T-cell (primary cell): ENCODE measurements at regions not wholly inside any gene's neighbourhood (a gene's known extent, or its start where the extent isn't known, plus 50 kb on each side); places are given as distances from the start of the nearest gene placed in this dataset.
"Not testable (repeated sequence)": the region's sequence is repeated elsewhere in the genome, so short reads cannot be mapped to it uniquely, and the experiment has no call there.

Source experiments
- ATAC-seq, 4 experiments: fragments of 200-7000 bp in 3 of 4; fragments of 150-1000 bp in 1 of 4; cut with Tn5 transposase; replicated peaks in 1 of 4; 1 replicate in 3 of 4; 2 replicates in 1 of 4; pipeline ENCODE4 v1.10.0; 2021; ENCODE audit warnings: moderate library complexity in 3 of 4, mild to moderate bottlenecking in 2 of 4, moderate number of reproducible peaks in 1 of 4
- CTCF ChIA-PET, 2 donors: fragments of 300-600 bp; sonication (Branson Sonifier 250); formaldehyde crosslinking; loops; one replicate each; lab custom pipeline; 2022; ENCODE audit warnings: antibody characterized with exemption in 2 of 2; lab: Charles Lee
- POLR2A ChIA-PET, 2 donors: fragments of 300-600 bp; sonication (Branson Sonifier 250); formaldehyde crosslinking; loops; one replicate each; lab custom pipeline; 2022; ENCODE audit warnings: antibody characterized with exemption in 2 of 2; lab: Charles Lee
- DNase-seq, 35 experiments: peaks; one replicate each; pipeline versions ENCODE4 v3.0.0 to v3.0.0-alpha.2; 2013 to 2023
- H3K27ac ChIP-seq: one replicate; pipeline ENCODE4 v1.5.1; 2013; ENCODE audit warnings: low read length
- H3K27me3 ChIP-seq, 2 experiments: replicated peaks in 1 of 2; 1 replicate in 1 of 2; 2 replicates in 1 of 2; pipeline versions ENCODE4 v1.6.1 to v1.7.0; 2013; ENCODE audit warnings: low read length in 1 of 2, mixed read lengths in 1 of 2; ENCODE audit not compliant: control insufficient read depth in 2 of 2, insufficient read depth in 2 of 2; ENCODE audit errors: extremely low read depth in 1 of 2
- H3K36me3 ChIP-seq, 2 donors: 1 replicate in 1 of 2; 2 replicates in 1 of 2; pipeline versions ENCODE4 v1.6.1 to v1.7.0; 2013; ENCODE audit warnings: low read length in 1 of 2; ENCODE audit not compliant: control insufficient read depth in 2 of 2, insufficient read depth in 1 of 2; ENCODE audit errors: extremely low read depth in 1 of 2
- H3K4me1 ChIP-seq, 2 experiments: 1 replicate in 1 of 2; 2 replicates in 1 of 2; pipeline versions ENCODE4 v1.6.1 to v1.7.0; 2013; ENCODE audit warnings: low read length in 2 of 2, mixed read lengths in 1 of 2; ENCODE audit not compliant: insufficient read depth in 2 of 2, control insufficient read depth in 1 of 2; ENCODE audit errors: extremely low read depth in 1 of 2
- H3K4me3 ChIP-seq, 2 donors: 1 replicate in 1 of 2; 2 replicates in 1 of 2; pipeline versions ENCODE4 v1.5.1 to v1.7.0; 2013; ENCODE audit warnings: mild to moderate bottlenecking in 2 of 2, low read length in 1 of 2, moderate library complexity in 1 of 2; ENCODE audit not compliant: control insufficient read depth in 1 of 2; ENCODE audit errors: extremely low read depth in 1 of 2
- H3K9me3 ChIP-seq: 2 replicates; pipeline ENCODE4 v1.7.0; 2013
- H3K27ac Mint-ChIP-seq, 2 donors: one replicate each; pipeline ENCODE4 v1.8.0; 2020 to 2021; ENCODE audit warnings: mild to moderate bottlenecking in 2 of 2, mixed read lengths in 2 of 2
- H3K27me3 Mint-ChIP-seq, 2 donors: one replicate each; pipeline ENCODE4 v1.8.0; 2021 to 2022; ENCODE audit warnings: mixed read lengths in 2 of 2
- H3K36me3 Mint-ChIP-seq: one replicate; pipeline ENCODE4 v1.8.0; 2021; ENCODE audit warnings: mixed read lengths
- H3K4me1 Mint-ChIP-seq, 3 donors: one replicate each; pipeline ENCODE4 v1.8.0; 2020 to 2022; ENCODE audit warnings: mixed read lengths in 3 of 3, mild to moderate bottlenecking in 1 of 3
- H3K4me3 Mint-ChIP-seq, 3 donors: one replicate each; pipeline ENCODE4 v1.8.0; 2020 to 2022; ENCODE audit warnings: mild to moderate bottlenecking in 3 of 3, mixed read lengths in 3 of 3, moderate library complexity in 3 of 3
- H3K9me3 Mint-ChIP-seq, 3 donors: one replicate each; pipeline ENCODE4 v1.8.0; 2020 to 2022; ENCODE audit warnings: mixed read lengths in 3 of 3
- WGBS: methylation state at CpG from one replicate; pipeline ENCODE4 v1.1.5; 2013; ENCODE audit warnings: missing lambda C conversion rate; ENCODE audit not compliant: insufficient coverage; 5-methylcytosine and 5-hydroxymethylcytosine counted together

DNA sequence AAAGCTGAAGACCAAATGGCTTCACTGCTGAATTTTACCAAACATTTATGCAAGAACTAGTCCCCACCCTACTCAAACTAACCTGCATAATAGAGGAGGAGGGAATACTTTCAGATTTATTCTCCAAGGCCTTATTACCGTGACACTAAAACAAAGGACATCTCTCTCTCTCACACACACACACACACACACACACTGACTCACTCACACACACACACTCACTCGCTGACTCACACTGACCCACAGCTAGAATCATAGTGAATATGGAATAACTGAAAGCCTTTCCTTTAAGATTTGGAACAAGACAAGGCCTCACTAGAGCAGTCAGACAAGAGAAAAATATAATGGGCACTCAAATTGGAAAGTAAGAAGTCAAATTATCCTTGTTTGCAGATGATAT lies 1014.1 kb downstream of the TMTC2 start:
- WGBS, result no CpG with 5 or more reads among the region's 2 CpGs
- H3K4me1 Mint-ChIP-seq, result no peaks in the 10 kb centered on the region
- H3K27ac Mint-ChIP-seq, result no peak overlapping the region
- Histone ChIP-seq H3K9me3 (no peaks in the 10 kb centered on the region), H3K4me1 (no peaks in the 10 kb centered on the region), H3K4me3 (no peak overlapping the region), H3K27me3 (no peaks in the 10 kb centered on the region), H3K27ac (no peak overlapping the region), H3K36me3 (no peaks in the 10 kb centered on the region)
- H3K36me3 Mint-ChIP-seq, result no peaks in the 10 kb centered on the region
- DNase-seq (no peak), ATAC-seq (no peak)
- peaks cover 6 to 16% (median 12%) of the 10 kb centered on the region in 3 donors for H3K9me3 Mint-ChIP-seq
- CTCF ChIA-PET, result no interaction called here
- POLR2A ChIA-PET, result no interaction called here
- H3K27me3 Mint-ChIP-seq, result no peaks in the 10 kb centered on the region
- no peak overlapping the region for H3K4me3 Mint-ChIP-seq

- CTCF ChIA-PET, result interaction anchor here in 1 of 2 donors (0.6 kb wide), 1 partner anchor 15 kb away, joined by 3 read pairs; no protein-coding TSS in a partner anchor
- H3K27me3 Mint-ChIP-seq, H3K27ac ChIP-seq, H3K9me3 ChIP-seq, H3K4me1 ChIP-seq, H3K36me3 ChIP-seq, H3K4me3 ChIP-seq, DNase-seq, H3K27ac Mint-ChIP-seq, ATAC-seq, H3K4me3 Mint-ChIP-seq, H3K36me3 Mint-ChIP-seq, POLR2A ChIA-PET, H3K4me1 Mint-ChIP-seq, H3K27me3 ChIP-seq: not testable (repeated sequence)
- peaks cover 7 to 17% (median 13%) of the 10 kb centered on the region in 3 donors for H3K9me3 Mint-ChIP-seq
- 93% methylated on average over 9 of the region's 13 CpGs for WGBS
Measured at GRCh38 chr12:83696311-83696710, 1009.6 kb downstream of the TMTC2 start.

GRCh38 chr12:83691730-83692129 lies 1005.0 kb downstream of the TMTC2 start:
- Histone ChIP-seq H3K4me3 (no peak overlapping the region), H3K36me3 (no peaks in the 10 kb centered on the region), H3K27me3 (no peaks in the 10 kb centered on the region), H3K27ac (no peak overlapping the region), H3K4me1 (no peaks in the 10 kb centered on the region), H3K9me3 (no peaks in the 10 kb centered on the region)
- ATAC-seq, result no peak
- no peaks in the 10 kb centered on the region for H3K36me3 Mint-ChIP-seq
- ChIA-PET POLR2A (no interaction called here), CTCF (interaction anchor here in 1 of 2 donors (0.7 kb wide), 1 partner anchor 198 kb away, joined by 3 read pairs; no protein-coding TSS in a partner anchor)
- H3K4me3 Mint-ChIP-seq, result no peak overlapping the region
- DNase-seq, result no peak
- peaks cover 2 to 23% (median 10%) of the 10 kb centered on the region in 3 donors for H3K9me3 Mint-ChIP-seq
- H3K27ac Mint-ChIP-seq, result no peak overlapping the region
- H3K27me3 Mint-ChIP-seq, result no peaks in the 10 kb centered on the region
- H3K4me1 Mint-ChIP-seq, result no peaks in the 10 kb centered on the region

DNA sequence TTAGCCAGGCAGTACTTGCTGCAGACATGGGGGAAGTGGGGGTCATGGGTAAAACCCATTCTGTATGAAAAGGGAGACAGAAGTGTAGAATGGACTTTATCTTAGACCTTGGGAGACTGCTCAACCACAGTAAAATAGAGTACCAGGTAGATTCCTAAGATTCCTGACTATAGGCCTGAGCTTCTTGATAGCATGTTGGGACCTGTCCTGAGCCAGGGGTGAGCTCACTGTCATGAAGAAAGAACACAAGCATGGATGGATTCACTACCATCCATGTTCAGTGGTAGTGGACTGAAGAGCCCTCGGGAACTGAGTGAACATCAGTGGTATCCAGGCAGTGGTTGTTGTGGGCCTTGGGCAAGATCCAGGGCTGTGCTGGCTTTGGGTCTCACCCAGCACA lies 1003.8 kb downstream of the TMTC2 start:
- Histone ChIP-seq H3K36me3 (no peaks in the 10 kb centered on the region), H3K27me3 (no peaks in the 10 kb centered on the region), H3K9me3 (no peaks in the 10 kb centered on the region), H3K27ac (no peak overlapping the region), H3K4me1 (no peaks in the 10 kb centered on the region), H3K4me3 (no peak overlapping the region)
- ChIA-PET CTCF (no interaction called here), POLR2A (no interaction called here)
- no peaks in the 10 kb centered on the region for H3K36me3 Mint-ChIP-seq
- no peak for ATAC-seq
- WGBS, result no CpG with 5 or more reads among the region's 1 CpG
- H3K27ac Mint-ChIP-seq, result no peak overlapping the region
- H3K9me3 Mint-ChIP-seq, result peaks cover 2 to 23% (median 10%) of the 10 kb centered on the region in 3 donors
- no peak overlapping the region for H3K4me3 Mint-ChIP-seq
- no peaks in the 10 kb centered on the region for H3K4me1 Mint-ChIP-seq
- no peak for DNase-seq
- no peaks in the 10 kb centered on the region for H3K27me3 Mint-ChIP-seq

DNA sequence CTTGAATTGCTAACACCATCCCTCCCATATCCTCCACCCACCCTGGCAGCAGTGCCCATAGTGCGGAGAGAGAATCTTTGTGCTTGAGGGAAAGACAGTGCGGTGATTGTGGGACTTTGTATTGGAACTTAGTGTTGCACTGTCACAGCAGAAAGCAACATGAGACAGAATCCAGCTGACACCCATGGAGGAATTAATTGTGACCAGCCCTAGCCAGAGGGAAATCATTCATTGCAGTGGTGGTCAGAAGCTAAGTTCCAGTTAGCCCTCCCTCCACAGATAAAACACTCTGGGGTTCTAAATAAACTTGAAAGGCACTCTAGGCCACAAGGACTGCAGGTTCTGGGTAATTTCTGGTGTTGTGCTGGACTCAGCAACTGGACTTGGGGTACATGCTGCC lies 1002.6 kb downstream of the TMTC2 start:
- Histone ChIP-seq H3K36me3 (no peaks in the 10 kb centered on the region), H3K4me1 (no peaks in the 10 kb centered on the region), H3K27me3 (no peaks in the 10 kb centered on the region), H3K9me3 (no peaks in the 10 kb centered on the region), H3K27ac (no peak overlapping the region), H3K4me3 (no peak overlapping the region)
- DNase-seq, result no peak
- no CpG with 5 or more reads among the region's 2 CpGs for WGBS
- H3K4me1 Mint-ChIP-seq, result no peaks in the 10 kb centered on the region
- peaks cover 4 to 28% (median 16%) of the 10 kb centered on the region in 3 donors for H3K9me3 Mint-ChIP-seq
- H3K27me3 Mint-ChIP-seq, result no peaks in the 10 kb centered on the region
- ChIA-PET CTCF (no interaction called here), POLR2A (no interaction called here)
- ATAC-seq, result no peak
- H3K27ac Mint-ChIP-seq, result no peak overlapping the region
- H3K36me3 Mint-ChIP-seq, result no peaks in the 10 kb centered on the region
- no peak overlapping the region for H3K4me3 Mint-ChIP-seq

GRCh38 chr12:83676781-83677295 lies 990.1 kb downstream of the TMTC2 start:
- Histone ChIP-seq H3K27ac (no peak overlapping the region), H3K4me1 (no peaks in the 10 kb centered on the region), H3K9me3 (no peaks in the 10 kb centered on the region), H3K4me3 (no peak overlapping the region), H3K27me3 (no peaks in the 10 kb centered on the region), H3K36me3 (no peaks in the 10 kb centered on the region)
- H3K27ac Mint-ChIP-seq, result no peak overlapping the region
- no peak overlapping the region for H3K4me3 Mint-ChIP-seq
- H3K4me1 Mint-ChIP-seq, result no peaks in the 10 kb centered on the region
- H3K27me3 Mint-ChIP-seq, result no peaks in the 10 kb centered on the region
- CTCF ChIA-PET, result no interaction called here
- no CpG with 5 or more reads among the region's 5 CpGs for WGBS
- DNase-seq (no peak), ATAC-seq (no peak)
- H3K36me3 Mint-ChIP-seq, result no peaks in the 10 kb centered on the region
- POLR2A ChIA-PET, result no interaction called here
- peaks cover 0 to 4% (median 0%) of the 10 kb centered on the region in 3 donors for H3K9me3 Mint-ChIP-seq

GRCh38 chr12:83666690-83667089 lies 980.0 kb downstream of the TMTC2 start:
- Mint-ChIP-seq H3K4me3 (no peak overlapping the region), H3K9me3 (peaks cover 0 to 4% (median 0%) of the 10 kb centered on the region in 3 donors), H3K4me1 (no peaks in the 10 kb centered on the region), H3K36me3 (no peaks in the 10 kb centered on the region), H3K27me3 (no peaks in the 10 kb centered on the region), H3K27ac (no peak overlapping the region)
- ChIA-PET POLR2A (no interaction called here), CTCF (no interaction called here)
- H3K27ac ChIP-seq, result no peak overlapping the region
- 50% methylated on average over 1 of the region's 2 CpGs for WGBS
- peaks cover 2% of the 10 kb centered on the region for H3K9me3 ChIP-seq
- H3K36me3 ChIP-seq, result no peaks in the 10 kb centered on the region
- ATAC-seq (no peak), DNase-seq (no peak)
- no peaks in the 10 kb centered on the region for H3K27me3 ChIP-seq
- no peaks in the 10 kb centered on the region for H3K4me1 ChIP-seq
- H3K4me3 ChIP-seq, result no peak overlapping the region
